IgD-negative memory B cell (primary cell): ENCODE measurements at regions not wholly inside any gene's neighbourhood (a gene's known extent, or its start where the extent isn't known, plus 50 kb on each side); places are given as distances from the start of the nearest gene placed in this dataset.
A peak's percentile ranks its signal among the peaks of the same experiment; 100 is the strongest.

Experiments used
- H3K27ac Mint-ChIP-seq, 3 donors: one replicate each; pipeline ENCODE4 v1.8.0; 2020 to 2022; ENCODE audit warnings: mild to moderate bottlenecking in 3 of 3, mixed read lengths in 3 of 3, moderate library complexity in 1 of 3
- H3K27me3 Mint-ChIP-seq: one replicate; pipeline ENCODE4 v1.8.0; 2021; ENCODE audit warnings: mixed read lengths
- H3K36me3 Mint-ChIP-seq: one replicate; pipeline ENCODE4 v1.8.0; 2020; ENCODE audit warnings: mild to moderate bottlenecking, mixed read lengths
- H3K4me1 Mint-ChIP-seq, 3 donors: one replicate each; pipeline ENCODE4 v1.8.0; 2020 to 2022; ENCODE audit warnings: mixed read lengths in 3 of 3, mild to moderate bottlenecking in 1 of 3
- H3K4me3 Mint-ChIP-seq, 4 donors: one replicate each; pipeline ENCODE4 v1.8.0; 2020 to 2022; ENCODE audit warnings: mild to moderate bottlenecking in 4 of 4, mixed read lengths in 4 of 4, moderate library complexity in 3 of 4
- H3K9me3 Mint-ChIP-seq, 3 donors: one replicate each; pipeline ENCODE4 v1.8.0; 2020 to 2021; ENCODE audit warnings: mixed read lengths in 3 of 3, mild to moderate bottlenecking in 1 of 3

DNA sequence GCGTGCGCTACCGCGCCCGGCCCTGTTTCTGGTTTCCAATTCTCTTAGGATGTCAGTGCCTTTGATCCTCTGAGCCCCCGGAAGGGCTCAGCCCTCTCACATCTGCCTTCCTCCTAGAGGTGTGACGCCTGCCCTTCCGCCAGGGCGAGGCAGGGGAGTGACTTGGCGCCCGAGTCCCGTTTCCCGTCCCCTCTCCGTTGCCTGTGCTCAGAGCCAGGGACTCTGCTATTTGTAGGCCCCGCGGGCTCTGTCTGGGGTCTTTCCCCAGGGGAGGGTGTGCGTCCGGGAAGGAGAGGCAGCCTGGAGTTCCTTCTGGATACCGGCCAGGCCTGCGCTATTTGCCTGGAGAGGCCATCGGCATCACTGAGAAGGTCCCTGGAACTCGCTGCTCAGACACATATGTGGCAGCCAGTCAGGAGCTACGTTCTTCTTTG is 103.7 kb upstream of the TAF1B start:
- Mint-ChIP-seq H3K9me3 (peaks cover 0 to 11% (median 7%) of the 10 kb centered on the region in 3 donors), H3K27ac (peak overlapping the region in 1 of 3 donors; percentile 18), H3K4me3 (peak overlapping the region; percentile 80 to 92 (median 84)), H3K36me3 (no peaks in the 10 kb centered on the region), H3K27me3 (peaks cover 4% of the 10 kb centered on the region), H3K4me1 (peaks cover 3 to 11% (median 11%) of the 10 kb centered on the region in 3 donors)

GRCh38 chr2:9740382-9741073 is 102.7 kb upstream of the TAF1B start:
- Mint-ChIP-seq H3K4me3 (peak overlapping the region in 3 of 4 donors; percentile 27 to 58 (median 39)), H3K27ac (no peak overlapping the region), H3K36me3 (no peaks in the 10 kb centered on the region), H3K4me1 (peaks cover 3 to 11% (median 9%) of the 10 kb centered on the region in 3 donors), H3K9me3 (peaks cover 0 to 1% (median 0%) of the 10 kb centered on the region in 3 donors), H3K27me3 (peaks cover 4% of the 10 kb centered on the region)

DNA sequence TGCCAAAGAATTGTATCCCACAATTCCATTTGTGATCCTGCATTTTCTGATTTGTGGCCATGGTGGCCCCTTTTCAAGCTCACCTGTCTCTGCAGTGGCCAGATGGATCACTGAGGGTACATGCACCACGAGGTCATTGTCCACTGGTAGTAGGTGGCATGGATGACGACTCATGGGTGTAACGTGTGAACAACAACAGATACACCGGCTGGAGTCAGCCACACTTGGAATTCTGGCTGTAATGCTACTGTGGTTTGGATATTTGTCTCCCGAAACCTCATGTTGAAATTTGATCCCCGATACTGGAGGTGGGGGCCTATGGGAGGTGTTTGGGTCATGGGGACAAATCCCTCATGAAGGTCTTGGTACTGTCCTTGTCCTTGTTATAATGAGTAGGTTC is 102.2 kb upstream of the TAF1B start:
- H3K36me3 Mint-ChIP-seq, result no peaks in the 10 kb centered on the region
- peak overlapping the region in 3 of 4 donors; percentile 41 to 78 (median 72) for H3K4me3 Mint-ChIP-seq
- no peaks in the 10 kb centered on the region for H3K9me3 Mint-ChIP-seq
- peaks cover 3 to 11% (median 7%) of the 10 kb centered on the region in 3 donors for H3K4me1 Mint-ChIP-seq
- H3K27ac Mint-ChIP-seq, result no peak overlapping the region
- H3K27me3 Mint-ChIP-seq, result peaks cover 8% of the 10 kb centered on the region

GRCh38 chr2:9742601-9743000 is 100.7 kb upstream of the TAF1B start:
- Mint-ChIP-seq H3K9me3 (no peaks in the 10 kb centered on the region), H3K4me1 (peaks cover 3 to 11% (median 5%) of the 10 kb centered on the region in 3 donors), H3K27ac (no peak overlapping the region), H3K27me3 (peaks cover 10% of the 10 kb centered on the region), H3K36me3 (no peaks in the 10 kb centered on the region), H3K4me3 (no peak overlapping the region)

GRCh38 chr2:9744256-9745004 is 98.8 kb upstream of the TAF1B start:
- Mint-ChIP-seq H3K4me3 (no peak overlapping the region), H3K9me3 (no peaks in the 10 kb centered on the region), H3K36me3 (no peaks in the 10 kb centered on the region), H3K27ac (no peak overlapping the region), H3K27me3 (peaks cover 11% of the 10 kb centered on the region), H3K4me1 (peaks cover 0 to 2% (median 0%) of the 10 kb centered on the region in 3 donors)

DNA sequence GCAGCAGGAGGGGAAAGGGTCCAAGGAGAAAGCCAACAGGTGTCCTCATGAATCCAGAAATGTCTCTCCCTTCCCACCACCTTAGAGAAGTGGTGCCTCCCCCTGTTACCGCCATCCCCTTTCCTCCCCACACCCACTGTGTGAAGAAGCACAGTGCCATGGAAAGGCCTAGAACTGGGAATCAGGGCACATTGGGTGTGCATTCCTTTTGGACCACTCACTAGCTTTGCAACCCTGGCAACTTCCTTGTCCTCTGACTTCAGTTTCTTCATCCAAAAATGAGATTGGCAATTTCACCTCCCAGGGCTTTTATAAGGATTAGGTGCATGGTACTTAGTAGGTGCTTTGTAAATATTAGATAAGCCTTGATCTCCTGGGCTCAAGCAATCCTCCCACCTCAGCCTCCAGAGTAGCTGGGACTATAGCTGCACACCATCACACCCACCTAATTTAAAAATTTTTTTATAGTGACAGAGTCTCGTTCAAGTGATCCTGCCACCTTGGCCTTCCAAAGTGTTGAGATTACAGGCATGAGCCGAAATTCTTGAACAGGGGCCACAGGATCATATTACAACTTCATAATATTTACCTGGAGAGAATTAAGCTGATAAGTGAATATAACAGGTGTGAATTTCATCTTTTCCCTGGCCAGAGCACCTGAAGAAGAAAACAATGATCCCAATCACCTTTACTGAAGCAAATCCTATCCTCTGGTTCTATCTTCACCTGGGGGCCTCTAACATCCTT is 97.9 kb upstream of the TAF1B start:
- Mint-ChIP-seq H3K36me3 (no peaks in the 10 kb centered on the region), H3K27ac (no peak overlapping the region), H3K4me3 (no peak overlapping the region), H3K9me3 (no peaks in the 10 kb centered on the region), H3K27me3 (peaks cover 14% of the 10 kb centered on the region), H3K4me1 (no peaks in the 10 kb centered on the region)

DNA sequence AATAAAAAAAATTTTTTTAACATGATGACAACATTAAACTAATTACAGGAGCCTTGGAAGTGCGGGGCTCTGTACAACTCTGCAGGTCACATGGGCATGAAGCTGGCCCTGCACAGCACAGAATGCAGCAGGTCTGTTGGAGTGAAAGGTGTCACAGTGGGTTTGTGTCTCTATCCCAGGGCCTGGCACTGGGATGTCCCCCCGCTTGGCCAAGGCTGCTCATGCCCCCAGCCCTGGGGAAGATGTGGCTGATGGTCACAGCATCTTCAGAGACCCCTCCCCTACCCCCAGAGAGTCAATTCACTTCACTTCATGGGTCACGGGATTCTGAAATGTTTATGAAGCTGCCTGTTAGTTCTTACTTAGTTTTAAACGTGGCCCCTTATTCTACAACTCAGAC is 95.9 kb upstream of the TAF1B start:
- no peaks in the 10 kb centered on the region for H3K4me1 Mint-ChIP-seq
- peaks cover 13% of the 10 kb centered on the region for H3K27me3 Mint-ChIP-seq
- H3K36me3 Mint-ChIP-seq, result no peaks in the 10 kb centered on the region
- no peak overlapping the region for H3K27ac Mint-ChIP-seq
- no peak overlapping the region for H3K4me3 Mint-ChIP-seq
- no peaks in the 10 kb centered on the region for H3K9me3 Mint-ChIP-seq

DNA sequence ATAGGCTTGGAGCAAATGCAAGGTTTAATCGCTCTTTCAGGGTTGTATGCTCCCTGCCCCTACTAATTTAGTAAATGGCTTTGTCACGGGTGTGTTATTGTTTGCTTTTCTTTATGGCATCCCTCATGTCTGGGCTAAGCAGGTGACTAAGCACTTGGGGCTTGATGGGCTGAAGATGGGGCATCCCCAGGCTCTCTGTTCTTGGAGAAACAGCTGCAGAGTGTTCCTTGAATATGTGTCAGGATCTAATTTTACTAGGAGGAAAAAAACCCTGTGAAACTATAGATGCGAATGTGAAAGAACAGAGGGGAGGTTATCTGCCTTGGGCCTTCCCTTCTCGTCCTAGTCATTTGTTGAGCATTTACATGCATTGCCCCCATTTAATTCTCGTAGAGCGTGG is 94.7 kb upstream of the TAF1B start:
- H3K27me3 Mint-ChIP-seq, result peaks cover 16% of the 10 kb centered on the region
- no peak overlapping the region for H3K4me3 Mint-ChIP-seq
- no peaks in the 10 kb centered on the region for H3K9me3 Mint-ChIP-seq
- no peaks in the 10 kb centered on the region for H3K36me3 Mint-ChIP-seq
- peaks cover 4 to 9% (median 4%) of the 10 kb centered on the region in 3 donors for H3K4me1 Mint-ChIP-seq
- no peak overlapping the region for H3K27ac Mint-ChIP-seq

DNA sequence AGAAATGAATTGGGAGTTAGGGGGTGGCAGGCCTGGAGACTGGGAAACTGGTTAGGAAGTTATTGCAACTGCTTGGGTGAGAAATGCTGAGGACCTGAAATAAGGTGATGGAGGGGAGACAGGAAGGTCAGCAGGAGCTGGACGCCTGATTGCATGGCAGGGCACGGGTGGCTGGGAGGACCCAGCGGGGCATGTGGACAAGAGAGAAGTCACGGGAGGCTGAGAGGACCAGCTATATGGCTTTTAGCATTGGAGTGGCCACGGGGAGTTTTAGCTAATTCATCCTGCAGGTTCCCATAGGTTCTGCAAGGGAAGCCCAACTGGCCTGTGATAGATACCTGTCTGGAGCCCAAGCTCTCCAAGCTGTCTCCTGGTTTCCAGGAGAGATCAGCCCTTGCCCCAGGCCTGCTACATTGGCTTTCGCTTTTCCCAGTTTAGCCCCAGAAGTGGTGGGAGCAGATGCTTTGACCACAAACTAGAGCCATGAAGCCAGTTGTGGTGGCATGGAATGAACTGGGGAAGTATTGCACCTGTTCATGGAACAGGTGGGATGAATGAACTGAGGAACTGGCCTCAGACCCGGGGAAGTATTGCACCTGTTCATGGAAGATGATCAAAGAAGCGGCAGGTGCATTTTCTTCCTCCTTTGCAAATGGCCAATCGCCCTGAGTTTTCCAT is 93.6 kb upstream of the TAF1B start:
- Mint-ChIP-seq H3K4me1 (peaks cover 9 to 15% (median 9%) of the 10 kb centered on the region in 3 donors), H3K9me3 (no peaks in the 10 kb centered on the region), H3K4me3 (no peak overlapping the region), H3K36me3 (no peaks in the 10 kb centered on the region), H3K27me3 (peaks cover 25% of the 10 kb centered on the region), H3K27ac (peak overlapping the region in 1 of 3 donors; percentile 67)

DNA sequence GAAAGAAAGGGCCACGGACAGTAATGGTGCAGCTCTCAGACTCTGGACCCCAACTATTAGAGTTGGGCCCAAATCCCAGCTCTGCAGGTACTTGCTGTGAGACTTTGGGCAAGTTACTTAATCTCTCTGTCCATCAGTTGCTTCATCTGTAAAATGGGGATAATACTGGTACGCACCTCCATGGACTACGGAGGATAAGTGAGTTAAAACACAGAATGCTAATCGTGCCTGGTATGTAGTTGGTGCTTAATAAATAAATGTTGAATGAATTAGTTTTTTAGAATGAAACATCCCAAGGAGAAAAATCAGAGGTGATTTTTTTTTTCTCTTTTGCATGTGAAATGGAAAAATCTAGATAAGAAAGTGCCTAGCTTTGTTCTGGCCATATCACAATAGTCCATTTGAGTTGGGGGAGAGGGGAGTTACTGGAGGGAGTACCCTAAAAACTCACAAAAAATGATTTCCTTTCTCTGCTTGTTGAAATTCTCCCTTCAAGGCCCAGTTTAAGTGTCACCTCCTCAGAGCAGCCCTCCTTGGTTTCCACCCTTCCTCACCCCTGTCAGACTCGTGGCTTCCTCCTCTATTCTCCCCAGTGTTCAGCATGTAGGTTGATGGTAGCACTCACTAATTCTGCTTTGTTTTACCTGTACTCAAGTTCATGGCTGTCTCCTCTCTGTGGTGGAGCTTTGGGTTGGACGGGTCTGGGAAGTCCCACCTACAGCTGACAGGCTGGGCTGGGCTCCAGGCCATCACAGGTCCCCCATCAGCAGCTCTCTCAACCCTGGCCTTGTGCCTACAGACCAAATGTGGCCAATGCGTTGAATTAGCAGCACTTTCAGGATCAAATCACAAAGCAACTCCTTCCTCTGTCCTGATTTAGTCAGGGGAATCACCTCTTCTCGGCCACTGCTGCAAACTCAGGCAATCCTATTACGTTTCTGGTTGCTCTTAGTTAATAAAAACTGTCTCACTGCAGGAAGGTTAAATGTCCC is 92.8 kb upstream of the TAF1B start:
- peak overlapping the region in 1 of 3 donors; percentile 45 for H3K27ac Mint-ChIP-seq
- peaks cover 32% of the 10 kb centered on the region for H3K27me3 Mint-ChIP-seq
- H3K9me3 Mint-ChIP-seq, result no peaks in the 10 kb centered on the region
- H3K4me1 Mint-ChIP-seq, result peaks cover 9 to 17% (median 14%) of the 10 kb centered on the region in 3 donors
- H3K4me3 Mint-ChIP-seq, result no peak overlapping the region
- H3K36me3 Mint-ChIP-seq, result no peaks in the 10 kb centered on the region

DNA sequence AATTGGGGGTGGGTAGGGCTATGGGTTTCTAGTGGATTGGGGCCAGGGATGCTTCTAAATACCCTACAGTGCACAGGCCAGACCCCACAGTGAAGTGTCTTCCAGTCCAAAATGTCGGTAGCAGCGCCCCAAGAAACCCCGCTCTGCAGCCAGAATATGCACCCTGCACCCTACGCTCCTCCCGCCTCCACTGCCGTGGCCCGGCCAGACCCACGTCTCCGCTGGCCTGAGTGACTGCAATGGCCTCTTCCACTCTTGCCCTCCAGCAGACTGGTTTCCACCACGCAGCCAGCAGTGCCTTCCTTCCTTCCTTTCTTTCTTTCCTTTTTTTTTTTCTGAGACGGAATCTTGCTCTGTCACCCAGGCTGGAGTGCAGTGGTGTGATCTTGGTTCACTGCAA is 91.4 kb upstream of the TAF1B start:
- H3K36me3 Mint-ChIP-seq, result no peaks in the 10 kb centered on the region
- H3K4me1 Mint-ChIP-seq, result peaks cover 9 to 17% (median 14%) of the 10 kb centered on the region in 3 donors

DNA sequence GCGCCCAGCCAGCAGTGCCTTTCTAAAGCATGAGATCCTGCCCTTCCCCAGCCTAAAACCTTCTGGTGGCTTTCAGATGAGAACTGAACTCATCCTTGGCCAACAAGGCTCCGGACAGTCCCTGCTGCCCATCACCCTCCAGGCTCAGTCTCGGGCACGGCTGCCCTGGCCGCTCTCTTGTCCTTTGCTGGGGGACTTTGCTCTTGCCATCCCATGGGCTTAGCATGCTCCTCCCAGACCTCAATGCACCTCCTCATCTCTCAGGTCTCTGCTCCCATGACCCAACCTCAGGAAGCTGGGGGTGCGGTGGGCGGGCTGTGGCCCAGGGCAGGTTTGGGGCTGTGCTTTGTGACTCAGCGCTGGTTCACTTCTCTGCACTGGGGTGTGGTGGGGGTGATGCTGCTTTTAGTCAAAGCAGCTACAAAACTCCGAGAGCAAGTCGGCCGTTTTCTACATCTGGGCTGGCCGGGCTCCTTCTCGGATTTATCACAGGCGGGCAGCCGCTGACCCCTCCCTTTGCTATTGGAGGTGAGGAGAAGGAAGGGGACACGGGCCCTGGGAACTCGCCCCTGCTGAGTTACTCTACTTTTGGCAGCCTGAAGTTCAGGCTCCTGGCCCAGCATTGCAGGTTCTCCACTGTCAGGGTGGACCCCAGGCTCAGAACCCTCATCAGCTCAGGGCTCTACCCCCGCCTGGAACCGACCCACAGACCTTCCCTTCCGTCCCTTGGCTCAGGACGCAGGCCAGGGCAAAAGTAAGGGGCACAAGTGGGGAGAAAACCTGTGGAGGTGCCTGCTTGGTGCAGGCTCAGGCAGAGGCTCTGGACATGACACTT is 90.6 kb upstream of the TAF1B start:
- no peaks in the 10 kb centered on the region for H3K36me3 Mint-ChIP-seq
- H3K9me3 Mint-ChIP-seq, result no peaks in the 10 kb centered on the region
- H3K27me3 Mint-ChIP-seq, result peaks cover 41% of the 10 kb centered on the region
- peak overlapping the region; percentile 48 to 95 (median 86) for H3K4me3 Mint-ChIP-seq
- H3K4me1 Mint-ChIP-seq, result peaks cover 9 to 17% (median 14%) of the 10 kb centered on the region in 3 donors
- peak overlapping the region in 1 of 3 donors; percentile 76 for H3K27ac Mint-ChIP-seq

More for the DNA sequence above, 91.4 kb upstream of the TAF1B start:
- Mint-ChIP-seq H3K4me3 (peak overlapping the region in 1 of 4 donors; percentile 23), H3K9me3 (no peaks in the 10 kb centered on the region), H3K27me3 (peaks cover 38% of the 10 kb centered on the region), H3K27ac (no peak overlapping the region)

- Mint-ChIP-seq H3K27me3 (peaks cover 47% of the 10 kb centered on the region), H3K9me3 (no peaks in the 10 kb centered on the region), H3K27ac (peak overlapping the region in 2 of 3 donors; percentile 25 to 76), H3K4me1 (peaks cover 9 to 17% (median 14%) of the 10 kb centered on the region in 3 donors), H3K4me3 (peak overlapping the region; percentile 48 to 95 (median 86)), H3K36me3 (no peaks in the 10 kb centered on the region)
Measured at GRCh38 chr2:9753276-9753600, 90.0 kb upstream of the TAF1B start.
